Heart right ventricle (tissue), 16 donors: ENCODE measurements at regions not wholly inside any gene's neighbourhood (a gene's known extent, or its start where the extent isn't known, plus 50 kb on each side); places are given as distances from the start of the nearest gene placed in this dataset.
A peak's percentile ranks its signal among the peaks of the same experiment; 100 is the strongest.

Source experiments
- ATAC-seq, 8 donors: fragments of 200-7000 bp; cut with Tn5 transposase; one replicate each; pipeline ENCODE4 v1.9.1; 2020; ENCODE audit warnings: mild to moderate bottlenecking in 8 of 8, moderate library complexity in 8 of 8, moderate number of reproducible peaks in 1 of 8
- DNase-seq, 2 donors: peaks; one replicate each; pipeline ENCODE4 v3.0.0-alpha.2; 2020
- H3K27ac ChIP-seq, 10 donors: fragments of 200-600 bp; sonication (generic) in 2 of 10; one replicate each; pipeline versions ENCODE4 v1.5.0 to v1.8.0; 2020 to 2022; ENCODE audit warnings: mild to moderate bottlenecking in 3 of 10
- H3K27me3 ChIP-seq, 7 donors: fragments of 200-600 bp; one replicate each; pipeline ENCODE4 v1.8.0; 2021 to 2022; ENCODE audit warnings: mild to moderate bottlenecking in 2 of 7
- H3K36me3 ChIP-seq, 9 donors: fragments of 200-600 bp; sonication (generic) in 1 of 9; one replicate each; pipeline versions ENCODE4 v1.5.0 to v1.8.0; 2020 to 2022; ENCODE audit warnings: mild to moderate bottlenecking in 2 of 9
- H3K4me1 ChIP-seq, 9 donors: fragments of 200-600 bp; sonication (generic) in 1 of 9; one replicate each; pipeline versions ENCODE4 v1.5.0 to v1.8.0; 2020 to 2022; ENCODE audit warnings: mild to moderate bottlenecking in 4 of 9
- H3K4me3 ChIP-seq, 10 donors: fragments of 200-600 bp; sonication (generic) in 2 of 10; one replicate each; pipeline versions ENCODE4 v1.5.0 to v1.8.0; 2020 to 2022; ENCODE audit warnings: mild to moderate bottlenecking in 7 of 10, moderate library complexity in 2 of 10
- H3K9me3 ChIP-seq, 11 donors: fragments of 200-600 bp in 10 of 11; sonication (generic) in 2 of 11; one replicate each; pipeline versions ENCODE4 v1.5.0 to v1.8.0; 2013 to 2022; ENCODE audit warnings: mild to moderate bottlenecking in 2 of 11, control low read depth in 1 of 11, moderate library complexity in 1 of 11
- WGBS, 2 donors: extraction: QIAGEN DNeasy Blood & Tissue Kit; methylation state at CpG; one replicate each; pipeline ENCODE4 v1.1.7; 2013; ENCODE audit warnings: inconsistent platforms in 1 of 2; 5-methylcytosine and 5-hydroxymethylcytosine counted together
- intact Hi-C, 10 donors: fragments of 100-400 bp; cut with DNase I; formaldehyde crosslinking; loops; one replicate each; pipeline versions ENCODE4 v1.11.1 to v1.14.2; 2022
- TF ChIP-seq, protein P1 (sequence below), 9 donors: fragments of 200-600 bp; sonication (generic) in 2 of 9; IDR thresholded peaks; one replicate each; pipeline versions ENCODE4 v1.5.0 to v1.8.0; 2021 to 2022; ENCODE audit warnings: antibody characterized with exemption in 9 of 9, mild to moderate bottlenecking in 5 of 9, moderate library complexity in 1 of 9
- donor health status: Arrhythmogenic right ventricular cardiomyopathy.
- donor health status: ischemic (EF 13 %, LVEDD 7.1; RV severe dilation, severe dysfunction).
- donor health status: healthy with polysubstance abuse.
- donor health status: DM: no; HTN: yes; CAD: no.
- donor health status: DM: no; HTN: no; CAD: no.
- donor health status: ischemic (EF 25% LVEDD 6.9; RV normal size, moderate dysfunction).
- donor health status: ischemic (EF 25% LVEDD 5.7; RV mildly dilated, moderate dysfunction).
- donor health status: healthy.
- donor health status: DM: yes; HTN: yes; CAD: no.
- donor health status: Ischemic cardiomyopathy.
- donor health status: ischemic (EF 35%, LVEDD 5.7; RV mildly dilated, moderate dysfunction).
- donor health status: nonischemic (EF 11% LVEDD 7.7; RV severe dilation, severe dysfunction).
- donor health status: DM: yes; HTN: yes; CAD: no.
- donor health status: PGD.
- donor health status: ischemic (EF 29% LVEDD 5.4; RV normal size, mild dysfunction).
- donor health status: nonischemic (EF 23%, LVEDD 6.1; RV moderate dilation, normal function).

DNA sequence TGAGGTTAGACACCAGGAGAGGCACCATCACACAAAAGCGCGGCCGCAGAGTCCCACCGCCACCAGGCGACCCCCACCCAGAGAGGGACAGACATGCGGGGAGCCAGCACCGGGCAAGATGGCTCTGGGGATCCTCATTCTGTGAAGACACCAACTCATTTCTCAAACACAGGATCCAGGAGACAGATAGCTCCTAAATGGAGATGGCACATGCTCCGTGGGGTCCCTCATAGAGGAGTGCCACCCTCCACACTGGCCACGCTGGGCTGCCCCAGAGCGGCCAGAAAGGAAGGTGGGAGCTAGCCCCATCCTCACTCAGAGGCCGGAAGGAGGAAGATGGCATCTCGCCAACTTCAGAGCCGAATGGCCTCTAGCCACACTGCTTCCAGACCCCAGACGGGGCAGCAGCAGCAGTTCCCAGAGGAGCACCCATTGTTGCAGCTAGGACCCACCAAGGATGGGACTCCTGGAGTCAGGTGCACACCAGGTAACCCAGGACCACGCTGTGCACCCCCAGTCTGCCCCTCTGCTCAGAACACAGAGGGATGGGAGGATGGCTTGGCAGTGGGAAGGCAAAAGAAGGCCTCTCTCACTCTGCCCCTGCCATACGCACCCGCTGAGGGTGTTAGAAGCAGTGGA, 78.6 kb downstream of the ZIC5 start:
- ATAC-seq, result peak in 1 of 8 donors; percentile 50
- intact Hi-C loops, result no loop called here
- TF ChIP-seq, protein P1, sequence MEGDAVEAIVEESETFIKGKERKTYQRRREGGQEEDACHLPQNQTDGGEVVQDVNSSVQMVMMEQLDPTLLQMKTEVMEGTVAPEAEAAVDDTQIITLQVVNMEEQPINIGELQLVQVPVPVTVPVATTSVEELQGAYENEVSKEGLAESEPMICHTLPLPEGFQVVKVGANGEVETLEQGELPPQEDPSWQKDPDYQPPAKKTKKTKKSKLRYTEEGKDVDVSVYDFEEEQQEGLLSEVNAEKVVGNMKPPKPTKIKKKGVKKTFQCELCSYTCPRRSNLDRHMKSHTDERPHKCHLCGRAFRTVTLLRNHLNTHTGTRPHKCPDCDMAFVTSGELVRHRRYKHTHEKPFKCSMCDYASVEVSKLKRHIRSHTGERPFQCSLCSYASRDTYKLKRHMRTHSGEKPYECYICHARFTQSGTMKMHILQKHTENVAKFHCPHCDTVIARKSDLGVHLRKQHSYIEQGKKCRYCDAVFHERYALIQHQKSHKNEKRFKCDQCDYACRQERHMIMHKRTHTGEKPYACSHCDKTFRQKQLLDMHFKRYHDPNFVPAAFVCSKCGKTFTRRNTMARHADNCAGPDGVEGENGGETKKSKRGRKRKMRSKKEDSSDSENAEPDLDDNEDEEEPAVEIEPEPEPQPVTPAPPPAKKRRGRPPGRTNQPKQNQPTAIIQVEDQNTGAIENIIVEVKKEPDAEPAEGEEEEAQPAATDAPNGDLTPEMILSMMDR (IDR thresholded peaks at IDR 0.05), result no peak
- H3K27me3 ChIP-seq, result peaks cover 10 to 52% (median 50%) of the 10 kb centered on the region in 7 donors
- no peaks in the 10 kb centered on the region for H3K36me3 ChIP-seq
- H3K9me3 ChIP-seq, result no peaks in the 10 kb centered on the region
- H3K4me3 ChIP-seq, result no peak overlapping the region
- DNase-seq, result no peak
- H3K27ac ChIP-seq, result no peak overlapping the region
- WGBS, 2 donors, result 87 to 90% methylated on average over 17 of the region's 17 CpGs
- H3K4me1 ChIP-seq, result peaks cover 5 to 12% (median 7%) of the 10 kb centered on the region in 9 donors

DNA sequence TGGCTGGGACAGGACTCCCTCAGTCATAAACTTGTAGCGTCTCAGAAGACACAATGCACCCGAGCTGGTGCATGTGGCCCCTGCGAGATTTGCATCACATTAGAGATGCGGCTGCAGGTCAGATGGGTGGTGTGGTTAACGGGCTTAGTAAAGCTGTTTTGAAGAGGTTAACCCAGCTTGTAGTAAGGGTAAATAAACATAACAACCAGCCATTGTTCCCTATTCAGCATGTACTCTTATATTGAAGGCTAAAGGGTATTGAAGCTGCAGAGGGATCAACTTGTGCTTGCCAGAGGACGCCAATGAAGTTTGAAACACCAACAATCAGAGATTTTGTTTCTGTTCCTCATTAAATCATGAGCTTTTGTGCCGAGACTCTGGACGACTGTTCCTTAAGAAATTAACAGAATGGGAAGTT, 79.4 kb downstream of the ZIC5 start:
- H3K27ac ChIP-seq, result no peak overlapping the region
- peaks cover 5 to 12% (median 7%) of the 10 kb centered on the region in 9 donors for H3K4me1 ChIP-seq
- no peak overlapping the region for H3K4me3 ChIP-seq
- H3K36me3 ChIP-seq, result no peaks in the 10 kb centered on the region
- WGBS, 2 donors, result 72 to 74% methylated on average over 8 of the region's 8 CpGs
- DNase-seq, result no peak
- no peaks in the 10 kb centered on the region for H3K9me3 ChIP-seq
- H3K27me3 ChIP-seq, result peaks cover 10 to 47% (median 42%) of the 10 kb centered on the region in 7 donors
- TF ChIP-seq, protein P1 (IDR thresholded peaks at IDR 0.05), result no peak
- no peak for ATAC-seq
- intact Hi-C loops, result no loop called here

DNA sequence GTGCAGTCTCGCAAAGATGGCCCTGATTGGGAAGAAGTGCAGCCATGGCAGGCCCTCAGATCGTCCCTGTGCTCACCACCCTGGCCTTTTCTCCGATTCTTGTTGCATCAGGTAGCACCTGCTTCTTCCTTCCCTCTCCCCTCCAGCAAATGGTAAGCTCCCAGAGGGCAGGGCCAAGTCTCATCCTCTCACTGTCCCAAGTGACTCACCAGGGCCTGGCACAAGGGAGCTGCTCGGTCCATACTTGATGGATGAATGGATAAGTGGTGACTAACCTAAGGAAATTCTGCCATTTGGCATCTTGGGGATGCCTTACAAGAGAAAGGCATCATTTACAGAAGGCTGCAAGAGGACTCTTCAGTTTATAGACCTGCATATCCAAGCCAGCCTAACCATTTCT, 84.9 kb downstream of the ZIC5 start:
- ATAC-seq, result no peak
- intact Hi-C loops, result no loop called here
- TF ChIP-seq, protein P1 (IDR thresholded peaks at IDR 0.05), result no peak
- Histone ChIP-seq H3K27me3 (peaks cover 0 to 9% (median 0%) of the 10 kb centered on the region in 7 donors), H3K27ac (no peak overlapping the region), H3K9me3 (no peaks in the 10 kb centered on the region), H3K36me3 (no peaks in the 10 kb centered on the region), H3K4me3 (no peak overlapping the region), H3K4me1 (no peaks in the 10 kb centered on the region)
- WGBS, 2 donors, result 90 to 92% methylated on average over 4 of the region's 4 CpGs
- DNase-seq, result no peak

DNA sequence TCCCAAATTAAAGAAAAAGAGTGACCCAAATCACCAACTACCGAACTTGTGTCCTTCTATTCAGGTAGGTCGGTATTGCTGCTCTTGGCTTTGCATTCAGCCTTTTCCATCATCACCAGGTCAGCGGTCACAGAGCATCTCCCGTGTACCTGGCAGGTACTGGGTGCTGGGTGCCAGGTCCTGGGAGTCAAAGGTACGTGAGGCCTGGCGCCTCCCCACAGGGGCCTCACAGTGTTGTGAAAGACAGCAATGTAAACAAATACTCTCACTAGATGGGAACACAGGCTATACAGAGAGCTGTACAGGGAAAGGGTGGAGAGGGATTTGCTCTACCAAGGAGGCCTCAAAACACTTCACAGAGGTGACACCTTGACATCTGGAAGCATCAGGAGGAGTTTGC, 86.7 kb downstream of the ZIC5 start:
- intact Hi-C loops, result no loop called here
- H3K4me1 ChIP-seq, result no peaks in the 10 kb centered on the region

More for the DNA sequence above, 86.7 kb downstream of the ZIC5 start:
- no peaks in the 10 kb centered on the region for H3K9me3 ChIP-seq
- TF ChIP-seq, protein P1 (IDR thresholded peaks at IDR 0.05), result no peak
- no peak overlapping the region for H3K4me3 ChIP-seq
- peaks cover 0 to 9% (median 0%) of the 10 kb centered on the region in 7 donors for H3K27me3 ChIP-seq
- ATAC-seq (no peak), DNase-seq (no peak)
- H3K27ac ChIP-seq, result no peak overlapping the region
- no peaks in the 10 kb centered on the region for H3K36me3 ChIP-seq
- WGBS, 2 donors, result 77 to 83% methylated on average over 6 of the region's 6 CpGs
